MM.1S (cell line): ENCODE measurements at regions not wholly inside any gene's neighbourhood (a gene's known extent, or its start where the extent isn't known, plus 50 kb on each side); places are given as distances from the start of the nearest gene placed in this dataset.
A peak's percentile ranks its signal among the peaks of the same experiment; 100 is the strongest.

ENCODE experiments used
- DNase-seq: peaks from one replicate; pipeline ENCODE4 v3.0.0-alpha.2; 2015
- H2AFZ ChIP-seq: fragments of 300-600 bp; sonication (generic); 2 replicates; pipeline ENCODE4 v1.6.0; 2016; ENCODE audit warnings: antibody characterized with exemption, low read length
- H3F3A ChIP-seq: fragments of 300-600 bp; sonication (generic); 2 replicates; pipeline ENCODE4 v1.6.1; 2016; ENCODE audit warnings: mild to moderate bottlenecking, antibody characterized with exemption, low read length, moderate library complexity, mixed read lengths; ENCODE audit not compliant: insufficient read depth
- H3K27ac ChIP-seq: fragments of 300-600 bp; sonication (generic); 2 replicates; pipeline ENCODE4 v1.5.1; 2016; ENCODE audit warnings: mild to moderate bottlenecking, low read length
- H3K27me3 ChIP-seq: fragments of 300-600 bp; sonication (generic); replicated peaks from 2 replicates; pipeline ENCODE4 v1.6.0; 2016; ENCODE audit warnings: low read length; ENCODE audit not compliant: insufficient read depth
- H3K36me3 ChIP-seq: fragments of 300-600 bp; sonication (generic); replicated peaks from 2 replicates; pipeline ENCODE4 v1.6.1; 2016; ENCODE audit warnings: mild to moderate bottlenecking, low read length, mixed read lengths; ENCODE audit not compliant: insufficient read depth
- H3K4me1 ChIP-seq: fragments of 300-600 bp; sonication (generic); 2 replicates; pipeline ENCODE4 v1.6.1; 2016; ENCODE audit warnings: low read length, mixed read lengths
- H3K4me2 ChIP-seq: fragments of 300-600 bp; sonication (generic); 2 replicates; pipeline ENCODE4 v1.6.0; 2016; ENCODE audit warnings: low read depth, low read length
- H3K4me3 ChIP-seq: fragments of 300-600 bp; sonication (generic); 2 replicates; pipeline ENCODE4 v1.5.1; 2016; ENCODE audit warnings: low read length, mixed read lengths
- H3K79me2 ChIP-seq: fragments of 300-600 bp; sonication (generic); 2 replicates; pipeline ENCODE4 v1.6.1; 2016; ENCODE audit warnings: mixed run types, low read length, mixed read lengths
- H3K9ac ChIP-seq: fragments of 300-600 bp; sonication (generic); 2 replicates; pipeline ENCODE4 v1.6.1; 2016; ENCODE audit warnings: low read length, mixed read lengths
- H3K9me2 ChIP-seq: fragments of 300-600 bp; sonication (generic); replicated peaks from 2 replicates; pipeline ENCODE4 v1.6.1; 2016; ENCODE audit warnings: mild to moderate bottlenecking, low read length, mixed read lengths; ENCODE audit not compliant: insufficient read depth
- H3K9me3 ChIP-seq: fragments of 300-600 bp; sonication (generic); replicated peaks from 2 replicates; pipeline ENCODE4 v1.6.1; 2016; ENCODE audit warnings: mild to moderate bottlenecking, low read length, mixed read lengths; ENCODE audit not compliant: insufficient read depth
- H4K20me1 ChIP-seq: fragments of 300-600 bp; sonication (generic); 2 replicates; pipeline ENCODE4 v1.6.1; 2016; ENCODE audit warnings: mild to moderate bottlenecking, low read length, moderate library complexity, mixed read lengths; ENCODE audit not compliant: insufficient read depth
- CTCF ChIP-seq: fragments of 300-600 bp; sonication (generic); IDR thresholded peaks from 2 replicates; pipeline ENCODE4 v1.5.1; 2016; ENCODE audit warnings: antibody characterized with exemption, low read length, mixed read lengths
- EZH2 ChIP-seq: fragments of 300-600 bp; sonication (generic); optimal IDR thresholded peaks from 2 replicates; pipeline ENCODE3; 2017; ENCODE audit warnings: low read depth, mild to moderate bottlenecking, antibody characterized with exemption, low read length, mixed read lengths
- EZH2phosphoT487 ChIP-seq: fragments of 300-600 bp; sonication (generic); IDR thresholded peaks from 2 replicates; pipeline ENCODE4 v1.6.1; 2018; ENCODE audit warnings: antibody characterized with exemption, low read length

- Histone ChIP-seq H3K27ac (no peak overlapping the region), H2AFZ (no peak overlapping the region), H3K9ac (no peak overlapping the region), H3K4me1 (no peaks in the 10 kb centered on the region), H4K20me1 (no peaks in the 10 kb centered on the region), H3K4me2 (no peak overlapping the region), H3K9me2 (no peaks in the 10 kb centered on the region), H3K27me3 (0 out of 2 replicates have a peak, but pooled peaks cover 4% of the 10 kb centered on the region), H3K79me2 (no peaks in the 10 kb centered on the region), H3K4me3 (no peak overlapping the region), H3K9me3 (no peaks in the 10 kb centered on the region), H3K36me3 (no peaks in the 10 kb centered on the region), H3F3A (no peaks in the 10 kb centered on the region)
- DNase-seq, result no peak
- TF ChIP-seq EZH2 (no peak), EZH2phosphoT487 (no peak), CTCF (no peak)
These were observed 202.8 kb downstream of the TFCP2L1 start for GRCh38 chr2:121082191-121082590.

GRCh38 chr2:121084130-121084680, 200.8 kb downstream of the TFCP2L1 start:
- no peaks in the 10 kb centered on the region for H4K20me1 ChIP-seq
- H3K27me3 ChIP-seq, result 0 out of 2 replicates have a peak, but pooled peaks cover 4% of the 10 kb centered on the region
- no peak overlapping the region for H3K4me2 ChIP-seq
- TF ChIP-seq EZH2 (no peak), EZH2phosphoT487 (no peak)
- H2AFZ ChIP-seq, result no peak overlapping the region
- DNase-seq, result no peak
- no peak overlapping the region for H3K4me3 ChIP-seq
- H3K9me2 ChIP-seq, result no peaks in the 10 kb centered on the region
- H3K9ac ChIP-seq, result no peak overlapping the region
- no peak overlapping the region for H3K27ac ChIP-seq
- H3K9me3 ChIP-seq, result no peaks in the 10 kb centered on the region
- H3K4me1 ChIP-seq, result no peaks in the 10 kb centered on the region
- H3K36me3 ChIP-seq, result no peaks in the 10 kb centered on the region
- H3F3A ChIP-seq, result no peaks in the 10 kb centered on the region
- H3K79me2 ChIP-seq, result no peaks in the 10 kb centered on the region

GRCh38 chr2:121085801-121086200, 199.2 kb downstream of the TFCP2L1 start:
- H3K9me3 ChIP-seq, result no peaks in the 10 kb centered on the region
- no peak overlapping the region for H3K9ac ChIP-seq
- H3K36me3 ChIP-seq, result no peaks in the 10 kb centered on the region
- H4K20me1 ChIP-seq, result no peaks in the 10 kb centered on the region
- no peaks in the 10 kb centered on the region for H3K9me2 ChIP-seq
- H3K4me3 ChIP-seq, result no peak overlapping the region
- no peaks in the 10 kb centered on the region for H3K4me1 ChIP-seq
- 0 out of 2 replicates have a peak, but pooled peaks cover 4% of the 10 kb centered on the region for H3K27me3 ChIP-seq
- DNase-seq, result peak; percentile 0
- no peaks in the 10 kb centered on the region for H3F3A ChIP-seq
- H3K79me2 ChIP-seq, result no peaks in the 10 kb centered on the region
- no peak overlapping the region for H3K27ac ChIP-seq
- no peak overlapping the region for H2AFZ ChIP-seq
- no peak overlapping the region for H3K4me2 ChIP-seq
- TF ChIP-seq EZH2phosphoT487, result no peak
- no peak for TF ChIP-seq EZH2
- no peak for TF ChIP-seq CTCF

GRCh38 chr2:121086450-121086849, 198.6 kb downstream of the TFCP2L1 start:
- Histone ChIP-seq H3K9me2 (no peaks in the 10 kb centered on the region), H3K9ac (no peak overlapping the region), H2AFZ (no peak overlapping the region), H3K36me3 (no peaks in the 10 kb centered on the region), H3K27me3 (0 out of 2 replicates have a peak, but pooled peaks cover 4% of the 10 kb centered on the region), H3K9me3 (no peaks in the 10 kb centered on the region), H3K4me1 (no peaks in the 10 kb centered on the region), H4K20me1 (no peaks in the 10 kb centered on the region), H3K27ac (no peak overlapping the region), H3K4me3 (no peak overlapping the region), H3K79me2 (no peaks in the 10 kb centered on the region), H3F3A (no peaks in the 10 kb centered on the region), H3K4me2 (no peak overlapping the region)
- no peak for TF ChIP-seq EZH2
- no peak for TF ChIP-seq EZH2phosphoT487
- TF ChIP-seq CTCF, result no peak
- DNase-seq, result no peak
